SK-N-DZ (cell line): ENCODE measurements at regions not wholly inside any gene's neighbourhood (a gene's known extent, or its start where the extent isn't known, plus 50 kb on each side); places are given as distances from the start of the nearest gene placed in this dataset.
"Not testable (repeated sequence)": the region's sequence is repeated elsewhere in the genome, so short reads cannot be mapped to it uniquely, and the experiment has no call there.

Source experiments
- DNase-seq: peaks from one replicate; pipeline ENCODE4 v3.0.0-alpha.2; 2015; ENCODE audit warnings: low spot score

DNA sequence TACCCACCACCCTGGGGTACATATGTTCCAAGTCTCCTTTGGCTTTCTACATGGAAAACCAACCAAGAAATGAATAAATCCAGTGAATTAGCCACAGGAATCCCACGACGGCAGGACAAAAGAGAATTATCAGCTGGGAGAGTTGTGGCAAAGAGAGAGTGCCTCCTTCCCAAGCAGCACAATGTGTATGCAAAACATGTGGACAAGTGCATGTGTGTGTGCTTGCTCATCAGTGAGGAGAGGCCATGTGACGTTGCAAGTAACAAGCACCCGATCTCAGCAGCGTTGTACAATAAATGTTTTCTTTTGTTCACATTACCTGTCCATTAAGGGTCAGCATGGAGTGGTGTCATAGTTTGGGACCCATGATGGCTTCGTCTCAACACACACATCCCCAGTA, 50.0 kb upstream of the EMX2 start:
- DNase-seq = no peak

GRCh38 chr10:117488004-117488403, 54.5 kb upstream of the EMX2 start:
- no peak for DNase-seq

DNA sequence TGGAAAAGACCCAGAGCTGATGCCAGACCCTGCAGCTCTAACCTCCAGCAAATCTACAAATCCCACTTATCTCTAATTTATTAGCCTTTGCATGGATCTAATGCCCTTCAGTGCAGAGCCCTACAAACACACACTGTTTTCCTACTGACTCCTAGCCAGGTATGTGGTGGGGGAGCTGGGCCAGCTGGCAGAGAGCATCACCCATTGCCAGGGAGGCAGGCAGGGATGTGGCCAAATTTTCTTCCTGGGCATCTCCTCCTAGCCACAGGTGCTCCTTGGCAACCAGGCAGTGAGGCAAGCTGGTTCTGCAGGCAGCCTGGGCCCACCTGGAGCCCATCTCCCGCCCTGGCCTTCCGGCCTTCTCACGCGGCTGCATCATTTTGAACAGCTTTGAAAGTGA, 55.9 kb upstream of the EMX2 start:
- no peak for DNase-seq

- no peak for DNase-seq
Observed at GRCh38 chr10:117483056-117483590, 59.4 kb upstream of the EMX2 start.

GRCh38 chr10:117481011-117481410, 61.5 kb upstream of the EMX2 start:
- not testable (repeated sequence) for DNase-seq

- DNase-seq = no peak
Observed at GRCh38 chr10:117480097-117480496, 62.4 kb upstream of the EMX2 start.

GRCh38 chr10:117477961-117478670, 64.4 kb upstream of the EMX2 start:
- no peak for DNase-seq

DNA sequence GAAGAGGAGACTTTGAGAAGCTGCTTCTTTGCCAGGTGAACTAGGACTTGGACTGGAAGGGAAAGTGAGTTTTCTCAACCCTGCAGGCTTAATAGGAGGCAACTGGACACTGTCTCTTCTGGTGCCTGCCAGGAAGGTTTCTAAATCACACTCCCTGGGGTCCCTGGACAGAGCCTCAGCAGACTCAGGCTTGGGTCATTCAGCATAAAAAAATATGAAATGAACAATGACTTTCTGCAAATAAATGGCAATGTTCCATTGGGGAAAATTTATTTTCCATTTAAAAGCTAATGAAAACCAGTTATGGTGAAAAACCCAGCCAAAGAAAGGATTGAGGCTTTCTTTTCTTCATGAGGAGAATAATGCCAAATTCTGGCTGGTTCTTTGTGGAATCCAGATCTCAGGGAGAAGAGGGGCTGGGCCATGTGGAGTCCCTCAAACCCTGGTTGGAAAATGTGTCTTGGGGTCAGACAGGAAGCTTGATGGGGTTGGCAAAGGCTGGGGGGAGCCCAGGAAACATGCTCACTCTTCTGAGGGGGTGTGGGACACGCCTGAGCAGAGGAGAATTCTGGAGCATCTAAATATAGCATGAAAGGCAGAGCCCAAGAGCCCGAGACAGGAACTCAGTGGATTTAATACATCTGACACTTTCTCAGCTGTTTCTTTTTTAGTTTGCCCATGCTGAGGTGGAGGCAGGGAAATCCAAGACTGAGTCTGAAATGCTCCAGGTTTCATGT, 65.2 kb upstream of the EMX2 start:
- no peak for DNase-seq

DNA sequence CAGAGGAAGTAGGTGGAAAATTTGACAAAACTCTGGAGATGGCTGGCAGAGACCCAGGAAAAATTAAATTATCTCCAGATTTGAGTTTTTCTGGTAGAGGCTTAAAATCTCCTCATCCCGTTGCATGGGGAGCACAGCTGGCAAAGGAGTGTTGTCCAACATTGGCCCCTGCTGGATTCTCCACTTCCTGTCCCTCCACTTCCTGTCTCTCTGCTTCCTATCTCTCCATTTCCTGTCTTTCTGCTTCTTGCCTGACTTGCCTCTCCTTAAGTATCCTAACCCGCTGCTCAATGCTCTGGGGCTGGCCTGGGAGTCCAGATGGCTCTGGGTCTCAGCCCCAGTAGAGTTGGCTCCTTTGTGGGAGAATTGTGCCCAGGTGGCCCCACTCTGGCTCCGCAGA, 65.8 kb upstream of the EMX2 start:
- DNase-seq = no peak

GRCh38 chr10:117476281-117476680, 66.3 kb upstream of the EMX2 start:
- no peak for DNase-seq

DNA sequence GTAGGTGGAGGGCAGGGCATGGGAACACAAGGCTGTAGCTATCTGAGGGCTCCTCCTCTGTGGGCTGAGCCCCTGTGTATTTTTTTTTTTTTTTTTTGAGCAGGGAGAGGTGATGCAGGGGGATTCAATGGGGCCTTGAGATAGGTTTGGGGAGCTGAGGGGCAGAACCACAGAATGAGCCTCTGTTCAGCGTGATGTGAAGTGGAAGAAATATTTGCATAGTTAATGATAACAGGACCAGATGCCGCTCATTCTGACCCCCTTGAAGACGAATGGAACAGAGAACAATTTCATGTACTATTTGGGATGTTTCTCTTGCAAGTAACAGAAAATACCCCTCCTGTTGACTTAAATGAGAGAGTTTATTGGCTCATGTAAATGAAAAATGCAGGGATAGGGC, 69.7 kb upstream of the EMX2 start:
- no peak for DNase-seq

DNA sequence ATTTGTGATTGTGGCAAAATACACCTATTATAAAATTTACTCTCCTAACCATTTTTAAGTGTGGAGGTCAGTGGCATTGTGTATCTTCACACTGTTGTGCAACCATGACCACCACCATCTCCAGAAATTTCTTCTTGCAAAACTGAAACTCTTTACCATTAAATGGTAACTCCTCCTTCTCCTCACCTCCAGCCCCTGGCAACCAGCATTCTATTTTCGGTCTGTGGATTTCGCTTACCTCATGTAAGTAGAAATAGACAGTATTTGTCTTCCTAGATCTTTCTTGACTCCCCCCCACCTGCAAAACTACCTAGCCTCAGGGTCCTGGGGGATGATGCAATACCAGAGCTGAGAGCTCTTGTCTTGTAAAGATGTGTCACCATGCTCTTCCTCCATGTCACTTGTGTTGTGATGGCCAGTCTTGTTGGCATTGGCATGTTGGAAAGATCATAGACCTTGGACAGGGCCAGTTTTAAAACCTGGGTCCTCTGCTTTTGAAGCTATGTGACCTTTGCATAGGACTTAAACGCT, 71.1 kb upstream of the EMX2 start:
- no peak for DNase-seq

DNA sequence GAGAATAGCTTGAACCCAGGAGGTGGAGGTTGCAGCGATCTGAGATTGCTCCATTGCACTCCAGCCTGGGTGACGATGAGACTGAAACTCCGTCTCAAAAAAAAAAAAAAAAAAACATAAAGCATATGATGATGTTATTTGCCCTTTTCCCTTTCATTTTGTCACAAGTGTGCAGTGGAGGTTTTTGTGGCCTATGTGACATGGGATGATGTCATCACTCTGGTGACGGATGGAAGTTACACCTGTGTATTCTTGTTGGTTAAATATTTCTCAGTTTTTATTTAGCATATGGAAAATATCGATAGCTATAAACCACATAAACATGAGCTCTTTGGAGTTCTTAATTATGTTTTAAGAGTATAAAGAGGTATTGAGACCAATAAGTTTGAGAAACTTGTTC, 71.8 kb upstream of the EMX2 start:
- DNase-seq = no peak

DNA sequence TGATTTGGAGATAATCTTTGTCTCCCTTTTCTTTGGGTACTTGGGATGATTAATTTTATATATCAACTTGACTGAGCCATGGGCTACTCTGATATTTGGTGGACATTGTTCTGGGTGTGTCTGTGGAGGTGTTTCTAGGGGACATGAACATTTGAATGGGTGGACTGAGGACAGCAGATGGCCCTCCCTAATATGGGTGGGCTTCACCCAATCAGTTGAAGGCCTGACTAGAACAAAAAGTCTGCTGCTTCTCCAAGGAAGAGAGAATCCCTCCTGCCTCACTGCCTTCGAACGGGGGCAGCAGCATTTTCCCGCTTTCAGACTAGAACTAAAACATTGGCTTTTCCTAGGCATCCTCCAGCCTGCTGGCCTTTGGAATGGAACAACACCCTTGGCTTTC, 73.9 kb upstream of the EMX2 start:
- no peak for DNase-seq

GRCh38 chr10:117464176-117464575, 78.4 kb upstream of the EMX2 start:
- DNase-seq = no peak

- DNase-seq = no peak
Observed at GRCh38 chr10:117463545-117463920, 79.0 kb upstream of the EMX2 start.

DNA sequence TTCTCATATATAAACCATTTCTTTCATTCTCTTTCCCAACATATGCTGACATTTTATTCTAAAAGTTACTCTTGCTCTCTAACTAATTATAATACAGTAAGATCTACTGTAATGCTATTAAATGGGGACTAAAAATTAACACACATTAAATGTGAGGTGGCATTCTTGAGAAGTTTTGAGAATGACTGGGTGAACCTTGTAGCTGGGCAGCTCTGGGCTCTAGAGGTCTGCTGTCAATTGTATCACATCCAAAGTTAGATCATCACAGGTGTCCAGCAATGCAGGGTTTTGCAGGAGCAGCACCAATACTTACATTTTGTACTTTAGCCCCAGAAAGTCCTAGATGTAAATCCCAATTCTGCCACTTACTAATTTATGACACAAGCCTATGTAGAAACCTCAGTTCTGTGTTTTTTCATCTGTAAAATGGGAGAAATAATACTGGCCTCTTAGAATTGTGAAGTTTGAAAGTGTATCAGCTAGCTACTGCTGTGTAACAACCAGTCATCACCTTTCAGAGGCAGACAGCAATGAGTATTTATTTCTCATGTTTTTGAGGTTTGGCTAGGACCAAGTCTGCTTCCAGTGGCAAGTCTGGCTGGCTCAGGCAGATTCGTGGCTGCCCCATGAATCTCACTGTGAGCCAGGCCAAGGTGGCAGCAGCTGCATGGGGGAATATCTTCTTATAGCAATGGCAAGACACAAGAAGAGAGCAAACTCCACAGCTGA, 79.6 kb upstream of the EMX2 start:
- DNase-seq = no peak

DNA sequence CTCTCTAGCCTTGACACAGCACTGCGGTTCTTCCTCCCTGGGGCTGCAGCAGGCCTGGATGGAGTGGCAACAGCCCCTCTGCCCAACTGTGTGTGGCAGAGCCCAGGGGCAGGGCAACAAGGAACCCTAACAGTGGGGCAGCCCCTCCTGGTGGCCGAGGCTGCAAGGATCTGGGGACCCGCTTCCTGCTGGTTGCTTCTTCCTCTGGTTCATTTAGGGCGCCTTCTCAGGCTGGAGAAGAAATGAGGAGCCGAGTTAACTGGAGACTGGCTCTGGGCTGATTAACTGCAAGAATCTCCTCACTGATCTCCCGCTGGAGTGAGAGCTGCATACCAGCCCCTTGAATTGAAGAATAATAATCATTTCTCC, 80.1 kb upstream of the EMX2 start:
- no peak for DNase-seq

GRCh38 chr10:117461766-117462423, 80.7 kb upstream of the EMX2 start:
- no peak for DNase-seq

DNA sequence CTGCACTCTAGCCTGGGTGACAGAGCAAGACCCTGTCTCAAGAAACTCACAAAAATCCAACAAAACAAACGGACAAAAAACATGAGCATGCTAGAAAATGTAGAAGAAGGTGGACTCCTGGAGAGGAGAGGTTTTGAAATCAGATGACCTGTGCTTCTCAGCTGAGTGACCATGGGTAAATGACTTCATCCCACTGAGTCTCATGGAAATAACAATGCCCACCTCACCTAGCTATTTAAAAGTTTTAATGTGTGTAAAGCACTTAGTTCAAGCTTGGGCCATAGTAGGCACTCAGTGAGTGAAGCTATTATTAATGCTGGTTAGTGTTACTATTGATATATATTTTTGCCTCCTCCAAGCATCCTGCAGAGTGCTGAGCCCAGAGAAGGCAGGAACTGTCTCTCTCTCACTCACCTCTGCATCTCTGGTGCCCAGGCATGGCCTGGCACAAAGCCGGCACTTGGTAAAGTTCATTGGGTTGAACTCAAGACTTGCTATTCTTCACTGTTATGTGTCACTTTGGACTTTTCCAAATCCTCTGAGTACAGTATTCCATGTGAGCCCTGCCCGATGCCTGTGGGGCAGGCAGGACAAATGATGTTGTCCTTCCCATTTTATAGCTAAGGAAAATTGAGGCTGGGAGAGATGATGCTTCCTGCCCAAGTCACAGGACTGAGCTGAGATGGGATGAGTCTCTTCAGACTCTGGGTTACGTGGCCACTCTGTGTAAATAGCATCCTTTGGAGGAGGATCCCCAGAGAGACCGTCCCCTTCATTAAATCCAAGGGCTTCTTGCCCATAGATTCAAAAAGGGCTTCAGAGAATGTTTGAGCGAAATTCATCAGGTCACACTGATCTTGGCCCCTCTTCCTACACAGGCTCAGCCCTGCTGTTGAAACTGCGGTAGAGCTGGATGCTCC, 81.4 kb upstream of the EMX2 start:
- no peak for DNase-seq

DNA sequence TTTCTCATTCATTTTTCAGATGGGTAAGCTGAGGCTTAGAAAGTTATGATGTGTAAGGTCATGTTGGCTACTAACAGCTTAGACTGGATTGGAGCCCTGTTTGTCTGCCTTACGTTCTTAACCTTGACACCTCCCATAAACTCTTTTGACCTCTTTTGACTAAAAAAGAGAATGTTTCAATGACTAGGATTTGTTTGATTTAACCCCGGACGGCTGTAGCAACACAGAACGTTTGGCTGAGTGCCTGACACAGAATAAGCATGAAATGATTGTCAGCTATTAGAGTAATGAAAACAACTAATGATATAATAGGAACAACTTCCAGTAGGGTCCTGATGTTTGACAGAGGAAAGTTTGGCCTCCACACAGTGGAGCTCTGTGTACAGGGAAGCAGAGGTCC, 83.3 kb upstream of the PDZD8 start:
- no peak for DNase-seq
